Neural progenitor cell (in vitro differentiated cells): ENCODE measurements at regions not wholly inside any gene's neighbourhood (a gene's known extent, or its start where the extent isn't known, plus 50 kb on each side); places are given as distances from the start of the nearest gene placed in this dataset.
"Not testable (repeated sequence)": the region's sequence is repeated elsewhere in the genome, so short reads cannot be mapped to it uniquely, and the experiment has no call there.

Source experiments
- CTCF ChIP-seq: fragments of 200-600 bp; sonication (generic); IDR thresholded peaks from 2 replicates; pipeline ENCODE4 v1.5.1; 2017; ENCODE audit warnings: antibody characterized with exemption, mild to moderate bottlenecking
- EZH2 ChIP-seq: fragments of 200-600 bp; sonication (generic); IDR thresholded peaks from 2 replicates; pipeline ENCODE4 v1.6.1; 2017; ENCODE audit warnings: antibody characterized with exemption, mild to moderate bottlenecking, moderate library complexity
- EZH2phosphoT487 ChIP-seq: fragments of 200-600 bp; sonication (generic); IDR thresholded peaks from 2 replicates; pipeline ENCODE4 v1.6.1; 2017; ENCODE audit warnings: antibody characterized with exemption

- TF ChIP-seq CTCF, EZH2, EZH2phosphoT487: not testable (repeated sequence)
These were observed 59.5 kb downstream of the CTSL start for GRCh38 chr9:87785315-87785970.
